ENCODE measurements at regions not wholly inside any gene's neighbourhood (a gene's known extent, or its start where the extent isn't known, plus 50 kb on each side); places are given as distances from the start of the nearest gene placed in this dataset.

DNA sequence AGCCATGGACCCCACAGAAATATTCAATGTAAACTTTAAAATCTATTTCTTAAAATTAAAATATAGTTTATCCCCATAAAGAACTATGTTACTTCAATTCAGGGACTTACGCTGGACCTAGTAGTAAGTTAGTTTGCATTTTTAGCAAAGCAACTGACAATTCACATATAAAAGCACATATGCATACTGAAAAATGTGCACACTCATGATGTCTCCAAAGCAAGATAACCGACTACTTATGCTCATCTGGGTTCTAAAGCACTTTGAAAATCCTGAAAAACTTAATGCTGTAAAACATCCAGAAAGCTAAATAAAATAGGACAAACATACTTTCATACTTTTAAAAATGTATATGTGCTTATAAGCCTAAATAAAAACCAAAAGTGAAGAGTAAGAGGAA, 264.4 kb upstream of the GAS1 start:
- H3K36me3 ChIP-seq = no peaks in the 10 kb centered on the region
- no peaks in the 10 kb centered on the region for H3K27me3 ChIP-seq
- no peaks in the 10 kb centered on the region for H3K9me3 ChIP-seq
- TF ChIP-seq, protein P1, sequence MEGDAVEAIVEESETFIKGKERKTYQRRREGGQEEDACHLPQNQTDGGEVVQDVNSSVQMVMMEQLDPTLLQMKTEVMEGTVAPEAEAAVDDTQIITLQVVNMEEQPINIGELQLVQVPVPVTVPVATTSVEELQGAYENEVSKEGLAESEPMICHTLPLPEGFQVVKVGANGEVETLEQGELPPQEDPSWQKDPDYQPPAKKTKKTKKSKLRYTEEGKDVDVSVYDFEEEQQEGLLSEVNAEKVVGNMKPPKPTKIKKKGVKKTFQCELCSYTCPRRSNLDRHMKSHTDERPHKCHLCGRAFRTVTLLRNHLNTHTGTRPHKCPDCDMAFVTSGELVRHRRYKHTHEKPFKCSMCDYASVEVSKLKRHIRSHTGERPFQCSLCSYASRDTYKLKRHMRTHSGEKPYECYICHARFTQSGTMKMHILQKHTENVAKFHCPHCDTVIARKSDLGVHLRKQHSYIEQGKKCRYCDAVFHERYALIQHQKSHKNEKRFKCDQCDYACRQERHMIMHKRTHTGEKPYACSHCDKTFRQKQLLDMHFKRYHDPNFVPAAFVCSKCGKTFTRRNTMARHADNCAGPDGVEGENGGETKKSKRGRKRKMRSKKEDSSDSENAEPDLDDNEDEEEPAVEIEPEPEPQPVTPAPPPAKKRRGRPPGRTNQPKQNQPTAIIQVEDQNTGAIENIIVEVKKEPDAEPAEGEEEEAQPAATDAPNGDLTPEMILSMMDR (IDR thresholded peaks at IDR 0.05) = no peak
- TF ChIP-seq POLR2A (IDR thresholded peaks at IDR 0.05) (no peak), POLR2AphosphoS5 (IDR thresholded peaks at IDR 0.05; ENCODE audit: insufficient read depth in 1 of 2, low read depth in 1 of 2) (no peak)
- H3K4me1 ChIP-seq = no peaks in the 10 kb centered on the region
- H3K27ac ChIP-seq = no peak overlapping the region
- intact Hi-C loops (cut with DNase I) = no loop called here
- H3K4me3 ChIP-seq = no peak overlapping the region
- no peak for DNase-seq (ENCODE audit: extremely low spot score in 2 of 2)

DNA sequence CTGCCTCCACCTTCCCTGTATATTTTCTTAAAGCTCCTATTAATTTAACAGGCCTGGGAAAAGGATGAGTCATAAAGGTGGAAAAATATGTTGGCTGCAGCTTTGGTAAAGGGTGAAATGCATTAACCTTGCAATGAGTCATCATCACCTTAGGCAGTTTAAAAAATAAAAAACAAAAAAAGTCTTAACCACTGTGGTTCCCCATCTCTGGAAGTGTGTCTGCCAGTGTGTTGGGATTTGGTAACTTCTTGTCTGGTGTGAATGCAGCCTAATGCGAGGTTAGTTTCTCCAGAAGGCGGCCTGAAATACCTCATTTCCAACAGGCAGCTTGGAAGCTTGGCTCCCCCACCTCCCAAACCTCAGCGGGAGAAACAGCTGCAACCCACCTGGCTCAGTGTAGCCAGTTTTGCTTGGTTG, 265.3 kb upstream of the GAS1 start:
- no peaks in the 10 kb centered on the region for H3K27me3 ChIP-seq
- TF ChIP-seq POLR2A (IDR thresholded peaks at IDR 0.05) = no peak
- peak in 1 of 2 donors; percentile 44 for TF ChIP-seq POLR2AphosphoS5 (IDR thresholded peaks at IDR 0.05; ENCODE audit: insufficient read depth in 1 of 2, low read depth in 1 of 2)
- no peaks in the 10 kb centered on the region for H3K4me1 ChIP-seq
- DNase-seq (ENCODE audit: extremely low spot score in 2 of 2) = no peak
- no peak overlapping the region for H3K27ac ChIP-seq
- no peaks in the 10 kb centered on the region for H3K36me3 ChIP-seq
- H3K9me3 ChIP-seq = no peaks in the 10 kb centered on the region
- H3K4me3 ChIP-seq = no peak overlapping the region
- intact Hi-C loops (cut with DNase I) = no loop called here

DNA sequence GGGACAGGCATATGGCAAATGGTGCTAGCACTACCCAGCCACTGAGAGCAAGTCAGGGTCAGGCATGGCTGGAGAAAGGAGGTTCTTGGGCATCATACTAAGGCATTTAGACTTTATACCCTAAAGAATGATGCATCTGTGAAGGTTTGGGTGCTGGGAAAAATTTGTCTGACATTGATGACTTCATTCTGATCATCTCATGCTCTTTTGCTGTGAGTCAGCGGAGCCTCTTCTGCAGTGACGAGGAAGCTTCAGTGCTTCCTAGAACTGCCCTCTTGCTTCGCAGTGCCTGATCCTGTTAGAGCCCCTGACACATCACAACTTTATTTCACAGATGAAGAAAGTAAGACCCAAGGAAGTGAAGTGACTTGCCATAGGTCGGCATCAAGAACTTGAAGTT, 266.6 kb upstream of the GAS1 start:
- intact Hi-C loops (cut with DNase I) = no loop called here
- no peak overlapping the region for H3K4me3 ChIP-seq
- no peaks in the 10 kb centered on the region for H3K27me3 ChIP-seq
- DNase-seq (ENCODE audit: extremely low spot score in 2 of 2) = no peak
- no peak for TF ChIP-seq POLR2A (IDR thresholded peaks at IDR 0.05)
- TF ChIP-seq, protein P1 (IDR thresholded peaks at IDR 0.05) = no peak
- no peak for TF ChIP-seq POLR2AphosphoS5 (IDR thresholded peaks at IDR 0.05; ENCODE audit: insufficient read depth in 1 of 2, low read depth in 1 of 2)
- no peaks in the 10 kb centered on the region for H3K9me3 ChIP-seq
- H3K4me1 ChIP-seq = no peaks in the 10 kb centered on the region
- H3K36me3 ChIP-seq = no peaks in the 10 kb centered on the region
- no peak overlapping the region for H3K27ac ChIP-seq

DNA sequence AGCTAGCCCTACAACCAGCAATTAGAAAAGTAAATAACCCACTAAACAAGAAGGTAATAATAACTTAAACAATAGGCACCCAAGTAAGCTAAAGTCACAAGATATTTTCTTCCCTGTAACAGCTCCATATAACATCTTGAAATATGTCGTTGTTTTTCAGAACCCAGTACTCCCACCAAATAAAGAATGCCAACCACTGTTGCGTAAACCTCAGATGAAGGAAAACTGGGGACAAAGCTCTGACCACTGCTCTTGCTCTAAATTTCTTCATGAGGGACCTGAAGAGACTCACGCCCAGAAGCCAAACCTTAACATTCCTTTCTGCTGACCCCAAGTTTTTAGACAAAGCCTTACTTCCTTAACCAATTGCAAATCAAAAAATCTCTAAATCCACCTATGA, 267.7 kb upstream of the GAS1 start:
- DNase-seq (ENCODE audit: extremely low spot score in 2 of 2) = no peak
- intact Hi-C loops (cut with DNase I) = no loop called here
- TF ChIP-seq, protein P1 (IDR thresholded peaks at IDR 0.05) = no peak
- TF ChIP-seq POLR2AphosphoS5 (IDR thresholded peaks at IDR 0.05; ENCODE audit: insufficient read depth in 1 of 2, low read depth in 1 of 2) (no peak), POLR2A (IDR thresholded peaks at IDR 0.05) (no peak)
- no peak overlapping the region for H3K27ac ChIP-seq
- no peaks in the 10 kb centered on the region for H3K27me3 ChIP-seq
- H3K4me1 ChIP-seq = no peaks in the 10 kb centered on the region
- H3K9me3 ChIP-seq = no peaks in the 10 kb centered on the region
- no peak overlapping the region for H3K4me3 ChIP-seq
- no peaks in the 10 kb centered on the region for H3K36me3 ChIP-seq

DNA sequence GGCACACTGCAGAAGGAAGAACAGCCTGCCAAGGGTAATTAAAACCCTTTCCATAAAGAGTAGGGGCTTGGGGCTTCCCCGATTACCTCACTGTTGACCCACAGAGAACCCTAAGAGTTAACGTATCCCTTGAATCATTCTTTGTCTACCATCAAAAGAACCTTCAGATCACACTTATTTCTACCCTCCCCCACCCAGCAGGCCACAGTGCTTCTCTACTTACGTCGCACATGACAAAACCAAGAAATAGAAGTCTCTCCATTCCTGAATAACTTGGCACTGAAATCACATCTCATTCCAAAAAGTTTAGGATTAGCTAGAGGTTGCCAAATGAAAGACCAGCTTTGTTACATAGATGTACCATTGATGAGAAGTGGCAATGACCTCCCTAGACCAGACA, 268.7 kb upstream of the GAS1 start:
- no peaks in the 10 kb centered on the region for H3K27me3 ChIP-seq
- no peak overlapping the region for H3K4me3 ChIP-seq
- H3K4me1 ChIP-seq = no peaks in the 10 kb centered on the region
- intact Hi-C loops (cut with DNase I) = no loop called here
- TF ChIP-seq POLR2A (IDR thresholded peaks at IDR 0.05) = no peak
- no peak for TF ChIP-seq POLR2AphosphoS5 (IDR thresholded peaks at IDR 0.05; ENCODE audit: insufficient read depth in 1 of 2, low read depth in 1 of 2)
- TF ChIP-seq, protein P1 (IDR thresholded peaks at IDR 0.05) = no peak
- H3K27ac ChIP-seq = no peak overlapping the region
- no peaks in the 10 kb centered on the region for H3K36me3 ChIP-seq
- DNase-seq (ENCODE audit: extremely low spot score in 2 of 2) = no peak
- H3K9me3 ChIP-seq = no peaks in the 10 kb centered on the region

Measured in vagina (tissue), 2 donors.